B cell (primary cell): ENCODE measurements at regions not wholly inside any gene's neighbourhood (a gene's known extent, or its start where the extent isn't known, plus 50 kb on each side); places are given as distances from the start of the nearest gene placed in this dataset.

ENCODE experiments used
- ATAC-seq: fragments of 200-7000 bp; cut with Tn5 transposase; one replicate; pipeline ENCODE4 v1.10.0; 2021; ENCODE audit warnings: low read depth, mild to moderate bottlenecking, moderate number of reproducible peaks, moderate library complexity
- CTCF ChIA-PET: fragments of 350-600 bp; sonication (Branson Sonifier 250); formaldehyde crosslinking; loops from one replicate; lab custom pipeline; 2021; ENCODE audit warnings: antibody characterized with exemption, inconsistent platforms; lab: Charles Lee
- POLR2A ChIA-PET: fragments of 350-600 bp; sonication (Branson Sonifier 250); formaldehyde crosslinking; loops from one replicate; lab custom pipeline; 2021; ENCODE audit warnings: antibody characterized with exemption; lab: Charles Lee
- DNase-seq: peaks from one replicate; pipeline ENCODE4 v3.0.0; 2013
- H2AFZ ChIP-seq: 2 replicates; pipeline ENCODE4 v1.6.1; 2012; ENCODE audit warnings: mild to moderate bottlenecking, low read depth, low read length; ENCODE audit not compliant: insufficient read depth, poor library complexity, severe bottlenecking
- H3K27ac ChIP-seq, 2 donors: 1 replicate in 1 of 2; 2 replicates in 1 of 2; pipeline ENCODE4 v1.5.1; 2012 to 2013; ENCODE audit warnings: low read length in 2 of 2, mild to moderate bottlenecking in 2 of 2, moderate library complexity in 1 of 2
- H3K27me3 ChIP-seq, 4 experiments: fragments of 200-600 bp in 1 of 4; sonication (generic) in 1 of 4; replicated peaks in 1 of 4; 1 replicate in 2 of 4; 2 replicates in 2 of 4; pipeline versions ENCODE4 v1.6.1 to v1.7.0; 2013 to 2016; ENCODE audit warnings: low read length in 3 of 4, mild to moderate bottlenecking in 2 of 4, mixed read lengths in 1 of 4, moderate library complexity in 1 of 4; ENCODE audit not compliant: insufficient read depth in 4 of 4, control insufficient read depth in 3 of 4; ENCODE audit errors: control extremely low read depth in 1 of 4
- H3K36me3 ChIP-seq, 2 experiments: replicated peaks in 1 of 2; 1 replicate in 1 of 2; 2 replicates in 1 of 2; pipeline versions ENCODE4 v1.6.1 to v1.7.1; 2013; ENCODE audit warnings: low read length in 1 of 2; ENCODE audit not compliant: insufficient read depth in 2 of 2, control insufficient read depth in 1 of 2; ENCODE audit errors: control extremely low read depth in 1 of 2, extremely low read depth in 1 of 2
- H3K4me1 ChIP-seq, 2 donors: fragments of 200-600 bp in 1 of 2; sonication (generic) in 1 of 2; 1 replicate in 1 of 2; 2 replicates in 1 of 2; pipeline versions ENCODE4 v1.5.1 to v1.6.1; 2013 to 2017; ENCODE audit warnings: low read length in 2 of 2; ENCODE audit not compliant: control insufficient read depth in 2 of 2, insufficient read depth in 2 of 2
- H3K4me2 ChIP-seq: replicated peaks from 2 replicates; pipeline ENCODE3; 2012; ENCODE audit warnings: mild to moderate bottlenecking, low read depth, low read length; ENCODE audit not compliant: poor library complexity, severe bottlenecking
- H3K4me3 ChIP-seq, 5 experiments: fragments of 200-600 bp in 1 of 5; sonication (generic) in 1 of 5; 1 replicate in 3 of 5; 2 replicates in 2 of 5; pipeline versions ENCODE4 v1.5.1 to v1.7.0; 2011 to 2016; ENCODE audit warnings: low read length in 4 of 5, mild to moderate bottlenecking in 4 of 5, low read depth in 2 of 5, control low read depth in 1 of 5, moderate library complexity in 1 of 5; ENCODE audit not compliant: insufficient read depth in 1 of 5; ENCODE audit errors: control extremely low read depth in 1 of 5, extremely low read depth in 1 of 5
- H3K79me2 ChIP-seq: fragments of 200-600 bp; sonication (generic); one replicate; pipeline ENCODE4 v1.6.0; 2016; ENCODE audit warnings: low read length; ENCODE audit not compliant: control insufficient read depth, insufficient read depth
- H3K9ac ChIP-seq: fragments of 200-600 bp; sonication (generic); 2 replicates; pipeline ENCODE4 v1.6.1; 2017; ENCODE audit warnings: mild to moderate bottlenecking, low read length, moderate library complexity
- H3K9me3 ChIP-seq, 3 donors: one replicate each; pipeline versions ENCODE4 v1.6.1 to v1.7.1; 2013; ENCODE audit warnings: low read length in 2 of 3; ENCODE audit not compliant: control insufficient read depth in 2 of 3, insufficient read depth in 1 of 3; ENCODE audit errors: control extremely low read depth in 1 of 3
- H4K20me1 ChIP-seq: 2 replicates; pipeline ENCODE4 v1.6.0; 2012; ENCODE audit warnings: mild to moderate bottlenecking, low read length; ENCODE audit not compliant: insufficient read depth, control insufficient read depth, poor library complexity, severe bottlenecking
- H3K27ac Mint-ChIP-seq: one replicate; pipeline ENCODE4 v1.8.0; 2021; ENCODE audit warnings: mixed read lengths
- H3K27me3 Mint-ChIP-seq: one replicate; pipeline ENCODE4 v1.8.0; 2021; ENCODE audit warnings: mixed read lengths
- H3K4me1 Mint-ChIP-seq: one replicate; pipeline ENCODE4 v1.8.0; 2021; ENCODE audit warnings: mixed read lengths
- H3K4me3 Mint-ChIP-seq: one replicate; pipeline ENCODE4 v1.8.0; 2021; ENCODE audit warnings: mixed read lengths
- H3K9me3 Mint-ChIP-seq: one replicate; pipeline ENCODE4 v1.8.0; 2022; ENCODE audit warnings: mixed read lengths; ENCODE audit not compliant: insufficient read depth
- CTCF ChIP-seq: fragments of 200-600 bp; IDR thresholded peaks from one replicate; pipeline ENCODE4 v1.8.0; 2022; ENCODE audit warnings: antibody characterized with exemption, mild to moderate bottlenecking
- EZH2 ChIP-seq: IDR thresholded peaks from 2 replicates; pipeline ENCODE4 v1.6.1; 2012; ENCODE audit warnings: borderline replicate concordance, low read depth, mild to moderate bottlenecking, moderate library complexity, low read length; ENCODE audit not compliant: insufficient read depth, poor library complexity, severe bottlenecking
- WGBS: methylation state at CpG from one replicate; pipeline ENCODE4 v1.1.5; 2013; ENCODE audit warnings: missing lambda C conversion rate; ENCODE audit not compliant: insufficient coverage; 5-methylcytosine and 5-hydroxymethylcytosine counted together
- intact Hi-C: fragments of 100-400 bp; cut with micrococcal nuclease; formaldehyde crosslinking; loops from one replicate; pipeline ENCODE4 v1.10.0; 2022

- Histone ChIP-seq H3K36me3 (no peaks in the 10 kb centered on the region), H3K27ac (no peak overlapping the region), H3K4me3 (no peak overlapping the region), H3K4me1 (no peaks in the 10 kb centered on the region), H3K4me2 (no peak overlapping the region), H4K20me1 (no peaks in the 10 kb centered on the region), H3K9me3 (peaks cover 0 to 5% (median 0%) of the 10 kb centered on the region in 3 donors), H3K79me2 (no peaks in the 10 kb centered on the region), H2AFZ (no peak overlapping the region), H3K27me3 (no peaks in the 10 kb centered on the region), H3K9ac (no peak overlapping the region)
- POLR2A ChIA-PET: no interaction called here
- H3K9me3 Mint-ChIP-seq: peaks cover 2% of the 10 kb centered on the region
- intact Hi-C loops: no loop called here
- no CpG with 5 or more reads among the region's 3 CpGs for WGBS
- DNase-seq (no peak), ATAC-seq (no peak)
- no peaks in the 10 kb centered on the region for H3K27me3 Mint-ChIP-seq
- H3K4me1 Mint-ChIP-seq: no peaks in the 10 kb centered on the region
- no peak overlapping the region for H3K27ac Mint-ChIP-seq
- CTCF ChIA-PET: no interaction called here
- TF ChIP-seq CTCF: no peak
- no peak for TF ChIP-seq EZH2
- no peak overlapping the region for H3K4me3 Mint-ChIP-seq
Measured at GRCh38 chr6:102662851-102663250, 1269.3 kb downstream of the GRIK2 start.

- Mint-ChIP-seq H3K4me1 (no peaks in the 10 kb centered on the region), H3K9me3 (peaks cover 7% of the 10 kb centered on the region), H3K27ac (no peak overlapping the region), H3K27me3 (no peaks in the 10 kb centered on the region), H3K4me3 (no peak overlapping the region)
- DNase-seq (no peak), ATAC-seq (no peak)
- H4K20me1 ChIP-seq: no peaks in the 10 kb centered on the region
- peaks cover 0 to 5% (median 0%) of the 10 kb centered on the region in 3 donors for H3K9me3 ChIP-seq
- H3K27me3 ChIP-seq: no peaks in the 10 kb centered on the region
- intact Hi-C loops: no loop called here
- ChIA-PET CTCF (no interaction called here), POLR2A (no interaction called here)
- no peaks in the 10 kb centered on the region for H3K4me1 ChIP-seq
- no peak overlapping the region for H3K4me3 ChIP-seq
- WGBS: 81% methylated on average over 5 of the region's 5 CpGs
- H3K4me2 ChIP-seq: no peak overlapping the region
- no peaks in the 10 kb centered on the region for H3K36me3 ChIP-seq
- no peak overlapping the region for H3K27ac ChIP-seq
- H3K9ac ChIP-seq: no peak overlapping the region
- H3K79me2 ChIP-seq: no peaks in the 10 kb centered on the region
- TF ChIP-seq CTCF (no peak), EZH2 (no peak)
- H2AFZ ChIP-seq: no peak overlapping the region
Measured at GRCh38 chr6:102660303-102660702, 1266.8 kb downstream of the GRIK2 start.
